ENCODE measurements at regions not wholly inside any gene's neighbourhood (a gene's known extent, or its start where the extent isn't known, plus 50 kb on each side); places are given as distances from the start of the nearest gene placed in this dataset.

GRCh38 chr6:4322846-4323309 lies 187.5 kb upstream of the ECI2 start:
- TF ChIP-seq, protein P1, sequence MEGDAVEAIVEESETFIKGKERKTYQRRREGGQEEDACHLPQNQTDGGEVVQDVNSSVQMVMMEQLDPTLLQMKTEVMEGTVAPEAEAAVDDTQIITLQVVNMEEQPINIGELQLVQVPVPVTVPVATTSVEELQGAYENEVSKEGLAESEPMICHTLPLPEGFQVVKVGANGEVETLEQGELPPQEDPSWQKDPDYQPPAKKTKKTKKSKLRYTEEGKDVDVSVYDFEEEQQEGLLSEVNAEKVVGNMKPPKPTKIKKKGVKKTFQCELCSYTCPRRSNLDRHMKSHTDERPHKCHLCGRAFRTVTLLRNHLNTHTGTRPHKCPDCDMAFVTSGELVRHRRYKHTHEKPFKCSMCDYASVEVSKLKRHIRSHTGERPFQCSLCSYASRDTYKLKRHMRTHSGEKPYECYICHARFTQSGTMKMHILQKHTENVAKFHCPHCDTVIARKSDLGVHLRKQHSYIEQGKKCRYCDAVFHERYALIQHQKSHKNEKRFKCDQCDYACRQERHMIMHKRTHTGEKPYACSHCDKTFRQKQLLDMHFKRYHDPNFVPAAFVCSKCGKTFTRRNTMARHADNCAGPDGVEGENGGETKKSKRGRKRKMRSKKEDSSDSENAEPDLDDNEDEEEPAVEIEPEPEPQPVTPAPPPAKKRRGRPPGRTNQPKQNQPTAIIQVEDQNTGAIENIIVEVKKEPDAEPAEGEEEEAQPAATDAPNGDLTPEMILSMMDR (IDR thresholded peaks at IDR 0.05; ENCODE audit: low read depth, low read length) = no peak
- no peak for TF ChIP-seq POLR2A (IDR thresholded peaks at IDR 0.05; ENCODE audit: extremely low read depth, insufficient read length)
- TF ChIP-seq, protein P2, sequence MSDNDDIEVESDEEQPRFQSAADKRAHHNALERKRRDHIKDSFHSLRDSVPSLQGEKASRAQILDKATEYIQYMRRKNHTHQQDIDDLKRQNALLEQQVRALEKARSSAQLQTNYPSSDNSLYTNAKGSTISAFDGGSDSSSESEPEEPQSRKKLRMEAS (IDR thresholded peaks at IDR 0.05; ENCODE audit: low read depth, low read length) = no peak
